Neural progenitor cell (in vitro differentiated cells): ENCODE measurements at regions not wholly inside any gene's neighbourhood (a gene's known extent, or its start where the extent isn't known, plus 50 kb on each side); places are given as distances from the start of the nearest gene placed in this dataset.

Experiments used
- CTCF ChIP-seq: fragments of 200-600 bp; sonication (generic); IDR thresholded peaks from 2 replicates; pipeline ENCODE4 v1.5.1; 2017; ENCODE audit warnings: antibody characterized with exemption, mild to moderate bottlenecking
- EZH2 ChIP-seq: fragments of 200-600 bp; sonication (generic); IDR thresholded peaks from 2 replicates; pipeline ENCODE4 v1.6.1; 2017; ENCODE audit warnings: antibody characterized with exemption, mild to moderate bottlenecking, moderate library complexity

DNA sequence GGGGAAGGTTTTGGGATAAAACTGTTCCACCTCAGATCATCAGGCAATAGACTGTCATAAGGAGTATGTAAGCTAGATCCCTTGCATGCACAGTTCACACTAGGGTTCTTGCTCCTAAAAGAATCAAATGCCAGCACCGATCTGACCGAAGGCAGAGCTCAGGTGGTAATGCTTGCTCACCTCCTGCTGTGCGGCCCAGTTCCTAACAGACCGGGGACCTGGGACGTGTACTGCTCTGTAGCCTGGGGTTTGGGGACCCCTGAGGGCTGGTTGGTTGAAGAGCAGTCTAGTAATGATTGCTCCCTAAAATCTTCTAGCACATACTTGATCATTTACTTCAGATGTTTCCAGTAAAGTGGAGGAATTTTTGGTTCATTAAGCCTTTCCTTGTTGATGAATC, 173.1 kb upstream of the SLIT2 start:
- TF ChIP-seq CTCF, result no peak
- no peak for TF ChIP-seq EZH2
